Muscle of leg (tissue), 3 donors: ENCODE measurements at regions not wholly inside any gene's neighbourhood (a gene's known extent, or its start where the extent isn't known, plus 50 kb on each side); places are given as distances from the start of the nearest gene placed in this dataset.
"Not testable (repeated sequence)": the region's sequence is repeated elsewhere in the genome, so short reads cannot be mapped to it uniquely, and the experiment has no call there.

Experiments
- DNase-seq: peaks from one replicate; pipeline ENCODE4 v3.0.0; 2013
- H3K27ac ChIP-seq: one replicate; pipeline ENCODE4 v1.5.1; 2013; ENCODE audit warnings: mild to moderate bottlenecking, low read length, control low read depth
- H3K27me3 ChIP-seq: one replicate; pipeline ENCODE4 v1.6.1; 2013; ENCODE audit warnings: low read length; ENCODE audit not compliant: control insufficient read depth, insufficient read depth
- H3K36me3 ChIP-seq: one replicate; pipeline ENCODE4 v1.6.1; 2013; ENCODE audit warnings: low read length; ENCODE audit not compliant: control insufficient read depth, insufficient read depth
- H3K4me1 ChIP-seq: one replicate; pipeline ENCODE4 v1.6.1; 2013; ENCODE audit warnings: low read length; ENCODE audit not compliant: control insufficient read depth, insufficient read depth
- H3K4me3 ChIP-seq: one replicate; pipeline ENCODE4 v1.5.1; 2013; ENCODE audit warnings: low read length, control low read depth
- H3K9me3 ChIP-seq: replicated peaks from 2 replicates; pipeline ENCODE4 v1.6.1; 2013; ENCODE audit warnings: low read depth, low read length; ENCODE audit not compliant: control insufficient read depth
- WGBS: methylation state at CpG from one replicate; pipeline ENCODE4 v1.1.5; 2013; ENCODE audit warnings: missing lambda C conversion rate; ENCODE audit not compliant: insufficient coverage; 5-methylcytosine and 5-hydroxymethylcytosine counted together

- not testable (repeated sequence) for H3K36me3 ChIP-seq, H3K27me3 ChIP-seq, H3K4me1 ChIP-seq, DNase-seq, H3K9me3 ChIP-seq, H3K27ac ChIP-seq, H3K4me3 ChIP-seq
- 100% methylated on average over 1 of the region's 2 CpGs for WGBS
Observed at GRCh38 chrX:107296184-107296583, 89.8 kb downstream of the DNAAF6 start.

DNA sequence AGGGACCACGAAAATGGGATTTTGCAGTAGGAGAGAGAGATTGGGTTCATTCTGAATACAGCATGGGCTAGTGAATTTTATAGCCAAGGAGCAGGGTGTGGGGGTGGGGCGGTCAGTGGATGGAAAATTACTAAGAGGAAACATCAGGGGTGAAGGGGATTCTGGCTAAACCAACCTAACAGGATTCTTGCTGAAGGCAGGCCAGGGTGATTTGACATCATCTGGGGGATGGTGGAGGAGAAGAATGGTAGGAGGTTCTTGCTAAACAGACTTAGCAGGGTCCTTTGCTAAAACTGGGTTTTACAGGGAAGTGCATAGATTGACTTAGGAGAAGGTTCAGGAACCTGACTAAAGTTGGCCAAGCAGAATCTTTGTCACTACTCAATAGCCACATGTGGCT, 91.9 kb downstream of the DNAAF6 start:
- no peak overlapping the region for H3K4me3 ChIP-seq
- H3K4me1 ChIP-seq: no peaks in the 10 kb centered on the region
- no peak for DNase-seq
- H3K27me3 ChIP-seq: peaks cover 4% of the 10 kb centered on the region
- WGBS: 47% methylated on average over 2 of the region's 2 CpGs
- H3K27ac ChIP-seq: no peak overlapping the region
- H3K9me3 ChIP-seq: no peaks in the 10 kb centered on the region
- H3K36me3 ChIP-seq: no peaks in the 10 kb centered on the region

DNA sequence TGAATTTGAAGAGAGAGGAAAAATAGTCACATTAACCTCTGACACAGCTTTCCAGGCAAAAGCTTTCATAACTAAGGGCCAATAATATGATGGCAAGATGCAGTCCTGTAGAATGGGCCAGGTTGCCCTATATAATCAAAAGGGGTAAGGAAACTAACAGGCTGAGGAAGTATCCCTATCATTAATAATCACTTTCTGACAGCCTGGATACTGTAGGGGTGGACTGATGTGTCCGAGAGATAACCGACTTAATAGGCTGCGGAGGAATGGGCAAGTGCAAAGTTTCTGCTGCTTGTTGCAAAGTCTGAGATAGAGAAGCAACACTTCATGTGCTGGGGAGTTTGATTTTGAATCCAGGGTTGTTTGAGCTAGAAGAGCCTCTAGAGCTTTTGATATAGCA, 94.8 kb downstream of the DNAAF6 start:
- 84% methylated on average over 3 of the region's 3 CpGs for WGBS
- no peak overlapping the region for H3K4me3 ChIP-seq
- no peaks in the 10 kb centered on the region for H3K36me3 ChIP-seq
- DNase-seq: no peak
- H3K4me1 ChIP-seq: no peaks in the 10 kb centered on the region
- no peak overlapping the region for H3K27ac ChIP-seq
- H3K9me3 ChIP-seq: no peaks in the 10 kb centered on the region
- peaks cover 4% of the 10 kb centered on the region for H3K27me3 ChIP-seq

- Histone ChIP-seq H3K9me3 (no peaks in the 10 kb centered on the region), H3K36me3 (no peaks in the 10 kb centered on the region), H3K4me3 (no peak overlapping the region), H3K4me1 (no peaks in the 10 kb centered on the region), H3K27me3 (peaks cover 4% of the 10 kb centered on the region), H3K27ac (no peak overlapping the region)
- no CpG with 5 or more reads among the region's 2 CpGs for WGBS
- DNase-seq: no peak
Observed at GRCh38 chrX:107304141-107304540, 97.7 kb downstream of the DNAAF6 start.

GRCh38 chrX:107323786-107324492, 117.5 kb downstream of the DNAAF6 start:
- Histone ChIP-seq H3K36me3 (no peaks in the 10 kb centered on the region), H3K4me3 (no peak overlapping the region), H3K9me3 (no peaks in the 10 kb centered on the region), H3K27ac (no peak overlapping the region), H3K27me3 (peaks cover 45% of the 10 kb centered on the region), H3K4me1 (no peaks in the 10 kb centered on the region)
- 43% methylated on average over 32 of the region's 39 CpGs for WGBS
- DNase-seq: no peak

- Histone ChIP-seq H3K27ac (no peak overlapping the region), H3K36me3 (no peaks in the 10 kb centered on the region), H3K4me3 (no peak overlapping the region), H3K4me1 (no peaks in the 10 kb centered on the region), H3K27me3 (peaks cover 47% of the 10 kb centered on the region), H3K9me3 (no peaks in the 10 kb centered on the region)
- WGBS: 27% methylated on average over 23 of the region's 23 CpGs
- peak; percentile 40 for DNase-seq
Observed at GRCh38 chrX:107324493-107325310, 118.3 kb downstream of the DNAAF6 start.

GRCh38 chrX:107325467-107325866, 119.1 kb downstream of the DNAAF6 start:
- H3K4me3 ChIP-seq: no peak overlapping the region
- no peaks in the 10 kb centered on the region for H3K4me1 ChIP-seq
- no peak for DNase-seq
- H3K27ac ChIP-seq: no peak overlapping the region
- H3K27me3 ChIP-seq: peaks cover 40% of the 10 kb centered on the region
- no peaks in the 10 kb centered on the region for H3K9me3 ChIP-seq
- 87% methylated on average over 8 of the region's 9 CpGs for WGBS
- H3K36me3 ChIP-seq: no peaks in the 10 kb centered on the region

DNA sequence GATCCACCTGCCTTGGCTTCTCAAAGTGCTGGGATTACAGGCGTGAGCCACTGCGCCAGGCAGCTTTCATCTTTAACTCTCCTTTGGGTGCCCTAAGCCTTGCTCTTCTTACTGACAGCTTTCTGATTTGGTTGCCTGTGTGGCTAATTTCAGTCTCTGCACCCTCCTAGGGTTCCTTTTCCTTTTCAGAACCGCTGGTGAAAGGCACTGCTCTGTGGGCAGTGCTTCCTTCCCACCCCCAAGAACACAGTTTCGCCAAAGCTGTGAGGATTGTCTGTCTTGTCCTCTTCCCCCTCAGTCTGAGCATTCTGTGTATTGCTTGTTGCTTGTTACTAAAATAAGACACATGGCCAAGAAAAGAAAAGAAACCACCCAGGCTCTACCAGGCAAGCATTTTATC, 101.4 kb upstream of the FRMPD3 start:
- no peak overlapping the region for H3K4me3 ChIP-seq
- no peaks in the 10 kb centered on the region for H3K36me3 ChIP-seq
- H3K27ac ChIP-seq: no peak overlapping the region
- WGBS: 63% methylated on average over 2 of the region's 4 CpGs
- H3K9me3 ChIP-seq: no peaks in the 10 kb centered on the region
- no peaks in the 10 kb centered on the region for H3K4me1 ChIP-seq
- DNase-seq: no peak
- H3K27me3 ChIP-seq: peaks cover 22% of the 10 kb centered on the region

- Histone ChIP-seq H3K9me3 (no peaks in the 10 kb centered on the region), H3K27ac (no peak overlapping the region), H3K27me3 (peaks cover 22% of the 10 kb centered on the region), H3K4me3 (no peak overlapping the region), H3K4me1 (no peaks in the 10 kb centered on the region), H3K36me3 (no peaks in the 10 kb centered on the region)
- WGBS: 86% methylated on average over 1 of the region's 1 CpG
- DNase-seq: no peak
Observed at GRCh38 chrX:107348990-107349389, 100.5 kb upstream of the FRMPD3 start.

DNA sequence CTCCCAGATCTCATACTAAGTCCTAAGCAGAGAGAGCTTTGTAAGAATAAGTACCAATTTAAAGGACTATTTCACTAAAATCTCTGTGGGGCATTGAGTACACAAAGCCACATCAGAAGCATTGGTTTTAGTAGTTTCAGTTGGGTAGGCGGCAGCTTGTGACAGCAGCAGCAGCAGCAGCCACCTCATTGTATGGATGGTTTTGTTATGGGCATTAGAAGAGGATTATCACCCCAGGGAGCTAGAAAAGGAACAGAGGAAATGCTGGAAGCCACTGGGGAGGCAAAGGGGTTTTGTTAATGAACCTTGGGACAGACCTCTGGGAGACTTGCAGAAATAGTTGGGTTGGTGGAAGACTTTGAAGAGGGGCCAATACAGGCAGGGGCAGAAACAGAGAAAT, 93.9 kb upstream of the FRMPD3 start:
- H3K4me3 ChIP-seq: no peak overlapping the region
- H3K4me1 ChIP-seq: no peaks in the 10 kb centered on the region
- H3K27ac ChIP-seq: no peak overlapping the region
- H3K27me3 ChIP-seq: peaks cover 10% of the 10 kb centered on the region
- DNase-seq: no peak
- no peaks in the 10 kb centered on the region for H3K9me3 ChIP-seq
- WGBS: 40% methylated on average over 1 of the region's 1 CpG
- no peaks in the 10 kb centered on the region for H3K36me3 ChIP-seq
